PFSK-1 (cell line): ENCODE measurements at regions not wholly inside any gene's neighbourhood (a gene's known extent, or its start where the extent isn't known, plus 50 kb on each side); places are given as distances from the start of the nearest gene placed in this dataset.

ENCODE experiments used
- FOXP2 ChIP-seq: optimal IDR thresholded peaks from 2 replicates; pipeline ENCODE3; 2011; ENCODE audit warnings: borderline replicate concordance, control low read depth, inconsistent platforms; ENCODE audit not compliant: insufficient read depth; ENCODE audit errors: extremely low read length, extremely low read depth
- POLR2AphosphoS5 ChIP-seq: IDR thresholded peaks from 2 replicates; pipeline ENCODE4 v1.6.1; 2012; ENCODE audit warnings: low read depth, mild to moderate bottlenecking, control low read depth, low read length, moderate library complexity
- REST ChIP-seq, 2 experiments: IDR thresholded peaks; 2 replicates each; pipeline versions ENCODE4 v1.6.1 to v1.8.0; 2011 to 2012; ENCODE audit warnings: low read depth in 2 of 2, low read length in 2 of 2, control low read depth in 1 of 2, inconsistent platforms in 1 of 2, mild to moderate bottlenecking in 1 of 2, moderate library complexity in 1 of 2; ENCODE audit not compliant: insufficient read depth in 1 of 2
- SIN3A ChIP-seq: IDR thresholded peaks from 2 replicates; pipeline ENCODE4 v1.6.1; 2012; ENCODE audit warnings: mild to moderate bottlenecking, low read length, moderate library complexity, borderline replicate concordance; ENCODE audit not compliant: insufficient read depth
- TAF1 ChIP-seq: IDR thresholded peaks from 2 replicates; pipeline ENCODE4 v1.6.1; 2012; ENCODE audit warnings: low read length, control low read depth, borderline replicate concordance; ENCODE audit not compliant: insufficient read depth

DNA sequence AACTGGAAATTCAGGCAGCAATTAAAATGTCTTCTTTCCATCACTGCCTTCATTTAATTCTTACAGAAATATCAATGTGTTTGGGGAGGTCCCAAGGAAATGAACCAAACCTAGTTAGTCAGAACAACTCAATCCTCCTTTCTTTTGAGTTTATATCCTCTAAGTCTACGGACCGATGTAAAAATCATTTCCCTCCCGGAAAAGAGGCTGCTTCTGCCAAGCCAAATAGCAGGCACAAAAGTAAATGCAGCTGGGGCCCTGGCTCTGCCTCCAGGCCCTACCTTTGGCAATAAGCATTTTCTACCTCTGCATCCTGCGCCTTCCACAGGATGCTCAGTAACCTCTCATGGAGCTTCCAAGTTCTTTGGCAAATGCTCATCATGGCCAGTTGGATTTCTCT is 122.5 kb upstream of the COL8A1 start:
- TF ChIP-seq POLR2AphosphoS5 (no peak), SIN3A (no peak), FOXP2 (no peak), REST (IDR thresholded peaks at IDR 0.05; ENCODE audit: insufficient read depth in 1 of 2, low read depth in 2 of 2, low read length in 2 of 2) (no peak), TAF1 (no peak)

GRCh38 chr3:99509224-99509623 is 129.2 kb upstream of the COL8A1 start:
- TF ChIP-seq POLR2AphosphoS5 (no peak), REST (IDR thresholded peaks at IDR 0.05; ENCODE audit: insufficient read depth in 1 of 2, low read depth in 2 of 2, low read length in 2 of 2) (no peak), FOXP2 (no peak), SIN3A (no peak), TAF1 (no peak)

- TF ChIP-seq REST (IDR thresholded peaks at IDR 0.05; ENCODE audit: insufficient read depth in 1 of 2, low read depth in 2 of 2, low read length in 2 of 2) (no peak), FOXP2 (no peak), POLR2AphosphoS5 (no peak), TAF1 (no peak), SIN3A (no peak)
These were observed 130.2 kb upstream of the COL8A1 start for GRCh38 chr3:99508191-99508590.

GRCh38 chr3:99505646-99506269 is 132.6 kb upstream of the COL8A1 start:
- no peak for TF ChIP-seq SIN3A
- no peak for TF ChIP-seq REST (IDR thresholded peaks at IDR 0.05; ENCODE audit: insufficient read depth in 1 of 2, low read depth in 2 of 2, low read length in 2 of 2)

DNA sequence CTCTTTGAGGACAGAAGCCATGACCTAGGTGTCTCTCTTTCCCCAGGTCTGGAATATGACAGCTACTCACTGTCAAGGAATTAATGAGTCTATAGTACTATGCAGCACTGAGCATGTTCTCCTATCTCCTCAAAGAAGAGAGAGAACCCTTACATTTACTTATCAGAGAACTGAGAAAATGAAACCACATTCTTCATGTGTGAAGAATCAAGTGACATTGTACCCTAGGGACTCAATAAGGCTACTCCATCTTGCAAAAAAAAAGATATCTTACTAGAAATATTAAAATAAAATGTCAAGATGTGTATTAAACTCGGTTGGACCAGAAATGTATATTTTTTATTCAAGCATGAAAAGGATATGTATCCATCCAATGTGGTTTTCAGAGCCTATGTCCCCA is 133.2 kb upstream of the COL8A1 start:
- no peak for TF ChIP-seq FOXP2
- TF ChIP-seq SIN3A: no peak
- TF ChIP-seq TAF1: no peak
- TF ChIP-seq POLR2AphosphoS5: no peak
- TF ChIP-seq REST (IDR thresholded peaks at IDR 0.05; ENCODE audit: insufficient read depth in 1 of 2, low read depth in 2 of 2, low read length in 2 of 2): no peak
